Left lung (tissue), 4 donors: ENCODE measurements at regions not wholly inside any gene's neighbourhood (a gene's known extent, or its start where the extent isn't known, plus 50 kb on each side); places are given as distances from the start of the nearest gene placed in this dataset.
"Not testable (repeated sequence)": the region's sequence is repeated elsewhere in the genome, so short reads cannot be mapped to it uniquely, and the experiment has no call there.

ENCODE experiments used
- ATAC-seq: fragments of 200-7000 bp; cut with Tn5 transposase; one replicate; pipeline ENCODE4 v1.9.1; 2020; ENCODE audit warnings: moderate library complexity
- DNase-seq, 4 donors: peaks; one replicate each; pipeline ENCODE4 v3.0.0-alpha.2; 2013 to 2020
- H3K27ac ChIP-seq, 2 donors: fragments of 200-600 bp; sonication (generic) in 1 of 2; one replicate each; pipeline versions ENCODE4 v1.5.0 to v1.8.0; 2020 to 2021
- H3K27me3 ChIP-seq, 2 donors: fragments of 200-600 bp; sonication (generic) in 1 of 2; one replicate each; pipeline versions ENCODE4 v1.5.0 to v1.8.0; 2020 to 2021
- H3K36me3 ChIP-seq, 2 donors: fragments of 200-600 bp; sonication (generic) in 1 of 2; one replicate each; pipeline versions ENCODE4 v1.5.0 to v1.8.0; 2020 to 2021
- H3K4me1 ChIP-seq, 2 donors: fragments of 200-600 bp; one replicate each; pipeline ENCODE4 v1.8.0; 2021
- H3K4me3 ChIP-seq, 2 donors: fragments of 200-600 bp; sonication (generic) in 1 of 2; one replicate each; pipeline versions ENCODE4 v1.5.0 to v1.8.0; 2020 to 2021; ENCODE audit warnings: mild to moderate bottlenecking in 1 of 2
- H3K9me3 ChIP-seq, 2 donors: fragments of 200-600 bp; sonication (generic) in 1 of 2; one replicate each; pipeline versions ENCODE4 v1.5.0 to v1.8.0; 2020 to 2021
- CTCF ChIP-seq, 2 donors: fragments of 200-600 bp; sonication (generic) in 1 of 2; IDR thresholded peaks; one replicate each; pipeline versions ENCODE4 v1.5.0 to v1.8.0; 2021; ENCODE audit warnings: antibody characterized with exemption in 2 of 2
- intact Hi-C, 2 donors: fragments of 100-400 bp; cut with DNase I; formaldehyde crosslinking; loops; one replicate each; pipeline versions ENCODE4 v1.11.2 to v1.14.2; 2022
- donor health status: DM: no; HTN: yes; CAD: no.
- donor health status: DM: no; HTN: no; CAD: no.

GRCh38 chr4:3586596-3586995, 54.4 kb upstream of the LRPAP1 start:
- H3K27me3 ChIP-seq, H3K4me1 ChIP-seq, H3K27ac ChIP-seq, H3K4me3 ChIP-seq, H3K36me3 ChIP-seq, intact Hi-C loops, H3K9me3 ChIP-seq, ATAC-seq: not testable (repeated sequence)
- DNase-seq = peak in 1 of 4 donors; percentile 41

GRCh38 chr4:3585567-3585966, 53.3 kb upstream of the LRPAP1 start:
- H3K9me3 ChIP-seq, H3K4me1 ChIP-seq, H3K4me3 ChIP-seq, intact Hi-C loops, H3K36me3 ChIP-seq, H3K27ac ChIP-seq: not testable (repeated sequence)
- peak in 2 of 4 donors; percentile 30 to 37 for DNase-seq
- peaks cover 0 to 13% of the 10 kb centered on the region in 2 donors for H3K27me3 ChIP-seq
- peak; percentile 25 for ATAC-seq

- H3K36me3 ChIP-seq = no peaks in the 10 kb centered on the region
- intact Hi-C loops = no loop called here
- peaks cover 0 to 6% of the 10 kb centered on the region in 2 donors for H3K4me1 ChIP-seq
- H3K9me3 ChIP-seq = no peaks in the 10 kb centered on the region
- no peak overlapping the region for H3K27ac ChIP-seq
- H3K27me3 ChIP-seq = peaks cover 0 to 13% of the 10 kb centered on the region in 2 donors
- ATAC-seq (no peak), DNase-seq (peak in 1 of 4 donors; percentile 8)
- TF ChIP-seq CTCF (IDR thresholded peaks at IDR 0.05) = no peak
- H3K4me3 ChIP-seq = no peak overlapping the region
Observed at GRCh38 chr4:3582091-3582475, 49.9 kb upstream of the LRPAP1 start.
